ENCODE measurements at regions not wholly inside any gene's neighbourhood (a gene's known extent, or its start where the extent isn't known, plus 50 kb on each side); places are given as distances from the start of the nearest gene placed in this dataset.

DNA sequence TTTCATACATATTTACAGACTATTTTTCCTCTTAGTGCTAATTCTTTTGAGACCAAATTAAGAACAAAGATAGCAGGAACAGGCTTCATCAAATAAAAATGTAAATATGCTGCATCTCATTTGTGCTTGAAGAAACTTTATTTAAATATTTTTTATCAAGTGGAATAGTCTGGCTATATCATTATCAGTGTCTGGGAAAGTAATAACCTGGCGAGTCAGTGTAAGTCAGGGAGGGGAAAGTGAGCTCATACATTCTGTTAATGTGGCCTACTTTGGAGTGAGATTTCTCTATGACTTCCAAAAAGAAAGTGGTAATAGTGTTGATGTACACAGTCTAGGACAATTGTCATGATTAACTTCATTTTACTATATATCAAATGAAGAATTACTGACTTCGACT lies 1045.1 kb downstream of the ADGRL2 start:
- Histone ChIP-seq H2AFZ (no peak overlapping the region), H3K4me1 (no peaks in the 10 kb centered on the region)
- TF ChIP-seq, protein P1, sequence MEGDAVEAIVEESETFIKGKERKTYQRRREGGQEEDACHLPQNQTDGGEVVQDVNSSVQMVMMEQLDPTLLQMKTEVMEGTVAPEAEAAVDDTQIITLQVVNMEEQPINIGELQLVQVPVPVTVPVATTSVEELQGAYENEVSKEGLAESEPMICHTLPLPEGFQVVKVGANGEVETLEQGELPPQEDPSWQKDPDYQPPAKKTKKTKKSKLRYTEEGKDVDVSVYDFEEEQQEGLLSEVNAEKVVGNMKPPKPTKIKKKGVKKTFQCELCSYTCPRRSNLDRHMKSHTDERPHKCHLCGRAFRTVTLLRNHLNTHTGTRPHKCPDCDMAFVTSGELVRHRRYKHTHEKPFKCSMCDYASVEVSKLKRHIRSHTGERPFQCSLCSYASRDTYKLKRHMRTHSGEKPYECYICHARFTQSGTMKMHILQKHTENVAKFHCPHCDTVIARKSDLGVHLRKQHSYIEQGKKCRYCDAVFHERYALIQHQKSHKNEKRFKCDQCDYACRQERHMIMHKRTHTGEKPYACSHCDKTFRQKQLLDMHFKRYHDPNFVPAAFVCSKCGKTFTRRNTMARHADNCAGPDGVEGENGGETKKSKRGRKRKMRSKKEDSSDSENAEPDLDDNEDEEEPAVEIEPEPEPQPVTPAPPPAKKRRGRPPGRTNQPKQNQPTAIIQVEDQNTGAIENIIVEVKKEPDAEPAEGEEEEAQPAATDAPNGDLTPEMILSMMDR (IDR thresholded peaks at IDR 0.05), result no peak

DNA sequence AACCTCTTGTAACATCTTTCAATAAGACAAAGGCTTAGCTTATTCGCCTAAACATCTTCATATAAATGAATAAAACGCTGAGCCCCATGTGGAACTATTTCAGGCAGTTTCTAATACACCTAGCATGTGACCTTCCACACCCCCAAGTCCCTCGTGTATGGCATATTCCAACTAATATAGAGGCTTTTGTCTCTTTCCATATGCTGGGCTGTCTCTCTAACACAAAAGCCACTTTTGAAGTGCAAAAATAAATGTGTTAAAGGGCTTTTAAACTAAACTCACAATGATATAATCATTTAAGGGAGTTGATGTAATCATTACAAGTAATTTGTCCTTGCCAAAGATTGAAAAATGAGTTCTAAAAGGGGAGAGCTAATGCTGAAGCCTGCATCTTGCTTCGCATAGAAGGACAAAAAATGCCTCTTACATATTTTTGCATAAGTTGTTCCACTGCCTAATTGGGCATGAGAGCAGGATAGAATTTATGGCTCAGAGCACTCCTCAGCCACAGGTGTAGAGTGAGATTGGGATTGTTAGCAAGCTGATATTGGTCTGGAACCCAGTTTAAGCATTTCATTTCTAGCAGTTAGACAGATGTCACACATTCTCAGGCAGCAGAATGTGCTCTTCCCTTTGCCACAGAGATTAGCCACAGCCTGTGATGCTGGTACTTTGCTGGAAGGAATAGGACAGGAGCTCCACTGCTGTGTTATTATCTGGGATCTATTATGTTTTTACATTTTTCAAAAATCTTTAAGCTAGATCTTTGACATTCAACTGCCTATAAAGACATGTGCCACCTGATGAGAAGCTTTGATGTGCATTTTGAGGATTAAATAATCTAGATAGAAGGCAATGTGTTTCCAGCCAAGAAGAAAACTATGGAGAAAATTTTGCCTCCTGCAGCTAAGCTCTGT lies 1044.4 kb downstream of the ADGRL2 start:
- Histone ChIP-seq H2AFZ (no peak overlapping the region), H3K4me3 (ENCODE audit: low read depth, low read length) (no peak overlapping the region), H3K27me3 (ENCODE audit: control insufficient read depth, insufficient read depth, low read length) (no peaks in the 10 kb centered on the region), H3K9ac (no peak overlapping the region), H3K36me3 (ENCODE audit: control insufficient read depth, insufficient read depth, low read length) (no peaks in the 10 kb centered on the region), H3K4me2 (ENCODE audit: low read length) (no peak overlapping the region), H3K27ac (no peak overlapping the region), H3K79me2 (no peaks in the 10 kb centered on the region), H3K4me1 (no peaks in the 10 kb centered on the region), H3K9me3 (ENCODE audit: control insufficient read depth, low read length) (no peaks in the 10 kb centered on the region)
- TF ChIP-seq, protein P1 (IDR thresholded peaks at IDR 0.05), result no peak

More for the DNA sequence above, 1045.1 kb downstream of the ADGRL2 start:
- H3K4me2 ChIP-seq (ENCODE audit: low read length), result no peak overlapping the region
- H3K27ac ChIP-seq, result no peak overlapping the region
- H3K79me2 ChIP-seq, result no peaks in the 10 kb centered on the region
- no peaks in the 10 kb centered on the region for H3K36me3 ChIP-seq (ENCODE audit: control insufficient read depth, insufficient read depth, low read length)
- H3K9ac ChIP-seq, result no peak overlapping the region
- no peak overlapping the region for H3K4me3 ChIP-seq (ENCODE audit: low read depth, low read length)
- no peaks in the 10 kb centered on the region for H3K9me3 ChIP-seq (ENCODE audit: control insufficient read depth, low read length)
- H3K27me3 ChIP-seq (ENCODE audit: control insufficient read depth, insufficient read depth, low read length), result no peaks in the 10 kb centered on the region

DNA sequence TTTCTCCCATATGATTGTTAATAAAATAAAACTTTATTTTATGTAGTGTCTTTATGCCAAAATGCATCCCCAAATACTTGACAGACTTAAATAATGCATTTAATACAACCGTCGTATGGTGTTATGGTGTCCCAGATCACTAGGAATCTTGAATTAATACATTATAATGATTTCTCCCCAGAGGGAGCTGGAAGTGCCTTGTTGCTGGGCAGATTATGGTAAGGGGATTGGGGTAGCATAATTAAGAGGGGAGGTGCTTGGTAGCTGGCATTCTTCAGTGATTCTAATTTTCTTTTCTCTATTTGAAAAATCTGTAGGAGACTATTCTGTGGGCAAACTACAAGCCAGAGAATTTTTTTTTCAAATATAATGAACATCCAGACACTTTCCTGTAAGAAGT lies 1043.7 kb downstream of the ADGRL2 start:
- no peaks in the 10 kb centered on the region for H3K36me3 ChIP-seq (ENCODE audit: control insufficient read depth, insufficient read depth, low read length)

DNA sequence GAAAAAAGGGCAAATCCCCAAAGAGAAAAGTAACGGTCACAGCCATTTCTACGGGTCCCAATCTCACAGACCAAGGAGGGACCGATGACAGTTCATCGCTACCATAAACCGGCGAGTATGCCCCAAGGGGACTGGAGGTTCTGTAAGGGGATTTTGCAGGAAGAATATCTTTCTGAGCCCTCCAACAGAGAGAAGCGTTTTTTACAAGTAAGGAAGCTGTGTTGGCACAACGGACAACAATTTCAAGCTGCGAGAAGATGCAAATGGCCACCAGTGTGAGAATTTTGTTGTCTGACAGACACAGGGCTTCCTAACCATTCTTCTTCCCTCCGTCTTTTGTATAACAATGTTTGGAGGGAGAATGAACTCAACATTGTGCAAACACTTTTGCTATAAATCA lies 1043.1 kb downstream of the ADGRL2 start:
- no peak overlapping the region for H2AFZ ChIP-seq
- no peaks in the 10 kb centered on the region for H3K9me3 ChIP-seq (ENCODE audit: control insufficient read depth, low read length)
- no peak overlapping the region for H3K4me2 ChIP-seq (ENCODE audit: low read length)
- no peaks in the 10 kb centered on the region for H3K4me1 ChIP-seq
- H3K9ac ChIP-seq, result no peak overlapping the region
- no peaks in the 10 kb centered on the region for H3K36me3 ChIP-seq (ENCODE audit: control insufficient read depth, insufficient read depth, low read length)
- no peak overlapping the region for H3K27ac ChIP-seq
- TF ChIP-seq, protein P1 (IDR thresholded peaks at IDR 0.05), result no peak
- no peaks in the 10 kb centered on the region for H3K27me3 ChIP-seq (ENCODE audit: control insufficient read depth, insufficient read depth, low read length)
- no peaks in the 10 kb centered on the region for H3K79me2 ChIP-seq
- no peak overlapping the region for H3K4me3 ChIP-seq (ENCODE audit: low read depth, low read length)

More for the DNA sequence above, 1043.7 kb downstream of the ADGRL2 start:
- Histone ChIP-seq H3K9me3 (ENCODE audit: control insufficient read depth, low read length) (no peaks in the 10 kb centered on the region), H2AFZ (no peak overlapping the region), H3K27ac (no peak overlapping the region), H3K79me2 (no peaks in the 10 kb centered on the region), H3K9ac (no peak overlapping the region), H3K4me1 (no peaks in the 10 kb centered on the region), H3K4me3 (ENCODE audit: low read depth, low read length) (no peak overlapping the region), H3K27me3 (ENCODE audit: control insufficient read depth, insufficient read depth, low read length) (no peaks in the 10 kb centered on the region), H3K4me2 (ENCODE audit: low read length) (no peak overlapping the region)
- TF ChIP-seq, protein P1 (IDR thresholded peaks at IDR 0.05), result no peak

DNA sequence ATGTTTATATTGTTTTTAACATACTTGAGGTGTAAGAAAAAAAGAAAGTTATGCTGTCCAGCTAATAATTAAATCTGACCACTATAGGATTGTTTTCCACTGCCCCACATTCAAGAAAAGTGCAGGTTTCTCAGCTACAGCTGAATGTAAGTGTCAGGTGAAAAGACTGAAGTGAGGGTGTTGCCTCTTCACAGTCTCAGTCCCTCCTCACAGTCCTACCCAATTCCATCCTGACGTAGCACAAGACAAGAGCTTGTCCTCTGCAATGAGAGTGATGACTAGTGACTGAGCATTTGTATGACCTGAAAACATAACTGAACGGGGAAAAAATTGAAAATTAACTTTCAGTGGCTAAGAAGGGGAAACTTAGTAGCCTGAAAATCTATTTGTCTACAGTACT lies 1039.5 kb downstream of the ADGRL2 start:
- H3K9ac ChIP-seq, result no peak overlapping the region
- TF ChIP-seq, protein P1 (IDR thresholded peaks at IDR 0.05), result no peak
- H3K27ac ChIP-seq, result no peak overlapping the region
- H3K4me3 ChIP-seq (ENCODE audit: low read depth, low read length), result no peak overlapping the region
- H3K4me2 ChIP-seq (ENCODE audit: low read length), result no peak overlapping the region
- H3K36me3 ChIP-seq (ENCODE audit: control insufficient read depth, insufficient read depth, low read length), result no peaks in the 10 kb centered on the region
- no peak overlapping the region for H2AFZ ChIP-seq
- no peaks in the 10 kb centered on the region for H3K27me3 ChIP-seq (ENCODE audit: control insufficient read depth, insufficient read depth, low read length)
- no peaks in the 10 kb centered on the region for H3K9me3 ChIP-seq (ENCODE audit: control insufficient read depth, low read length)
- no peaks in the 10 kb centered on the region for H3K79me2 ChIP-seq
- no peaks in the 10 kb centered on the region for H3K4me1 ChIP-seq

Measured in parathyroid adenoma (tissue), 2 donors.